H1 (cell line): ENCODE measurements at regions not wholly inside any gene's neighbourhood (a gene's known extent, or its start where the extent isn't known, plus 50 kb on each side); places are given as distances from the start of the nearest gene placed in this dataset.
A peak's percentile ranks its signal among the peaks of the same experiment; 100 is the strongest.

Experiments
- CTCF ChIA-PET: fragments of 300-600 bp; sonication (Branson Sonifier 250); formaldehyde crosslinking; loops from one replicate; lab custom pipeline; 2021; ENCODE audit not compliant: partially characterized antibody; lab: Charles Lee
- POLR2A ChIA-PET: fragments of 300-600 bp; sonication (Branson Sonifier 250); formaldehyde crosslinking; loops from one replicate; lab custom pipeline; 2021; ENCODE audit warnings: inconsistent platforms; ENCODE audit not compliant: partially characterized antibody; lab: Charles Lee
- DNase-seq, 2 experiments: peaks; one replicate each; pipeline versions ENCODE4 v3.0.0 to v3.0.0-alpha.2; 2010 to 2022; ENCODE audit warnings: low spot score in 2 of 2, low read depth in 1 of 2, mixed read lengths in 1 of 2
- FAIRE-seq: peaks from 2 replicates; lab custom pipeline; 2011; peaks lifted over from hg19 to GRCh38; lab: Jason Lieb, UNC
- H2AFZ ChIP-seq: 2 replicates; pipeline ENCODE4 v1.8.1; 2012; ENCODE audit warnings: low read length, inconsistent platforms
- H2AK5ac ChIP-seq: 2 replicates; pipeline ENCODE4 v1.6.1; 2013; ENCODE audit warnings: low read depth, low read length
- H2BK120ac ChIP-seq: replicated peaks from 2 replicates; pipeline ENCODE3; 2013; ENCODE audit warnings: low read depth, low read length, inconsistent platforms
- H2BK12ac ChIP-seq: 2 replicates; pipeline ENCODE4 v1.6.1; 2013; ENCODE audit warnings: low read depth, low read length
- H2BK15ac ChIP-seq: 2 replicates; pipeline ENCODE4 v1.6.1; 2013; ENCODE audit warnings: low read length
- H2BK20ac ChIP-seq: 2 replicates; pipeline ENCODE4 v1.6.1; 2013; ENCODE audit warnings: low read length
- H2BK5ac ChIP-seq: 2 replicates; pipeline ENCODE4 v1.6.1; 2013; ENCODE audit warnings: low read depth, low read length
- H3K14ac ChIP-seq: 2 replicates; pipeline ENCODE4 v1.6.1; 2013; ENCODE audit warnings: inconsistent platforms; ENCODE audit not compliant: insufficient read length
- H3K18ac ChIP-seq: 2 replicates; pipeline ENCODE4 v1.6.1; 2013; ENCODE audit warnings: low read length; ENCODE audit errors: extremely low read depth
- H3K23ac ChIP-seq: 2 replicates; pipeline ENCODE4 v1.6.1; 2013; ENCODE audit warnings: inconsistent platforms; ENCODE audit not compliant: insufficient read length
- H3K23me2 ChIP-seq: 2 replicates; pipeline ENCODE4 v1.6.1; 2013; ENCODE audit warnings: low read depth, low read length
- H3K27ac ChIP-seq: 2 replicates; pipeline ENCODE4 v1.6.1; 2011; ENCODE audit warnings: low read depth, low read length, inconsistent platforms
- H3K27me3 ChIP-seq, 4 experiments: replicated peaks in 1 of 4; 1 replicate in 1 of 4; 2 replicates in 3 of 4; pipeline versions ENCODE4 v1.6.1 to v1.8.1; 2011 to 2013; ENCODE audit warnings: low read length in 3 of 4, mild to moderate bottlenecking in 3 of 4, inconsistent platforms in 2 of 4, mixed read lengths in 2 of 4, moderate library complexity in 1 of 4; ENCODE audit not compliant: control insufficient read depth in 3 of 4, insufficient read depth in 3 of 4; ENCODE audit errors: extremely low read depth in 1 of 4
- H3K36me3 ChIP-seq, 4 experiments: 2 replicates each; pipeline versions ENCODE4 v1.6.1 to v1.8.1; 2011 to 2013; ENCODE audit warnings: mild to moderate bottlenecking in 4 of 4, low read length in 3 of 4, moderate library complexity in 2 of 4, control low read depth in 1 of 4, inconsistent platforms in 1 of 4; ENCODE audit not compliant: insufficient read depth in 4 of 4, control insufficient read depth in 2 of 4
- H3K4ac ChIP-seq: replicated peaks from 2 replicates; pipeline ENCODE3; 2013; ENCODE audit warnings: low read length, low read depth, mixed read lengths, inconsistent platforms; ENCODE audit not compliant: insufficient read length
- H3K4me1 ChIP-seq, 4 experiments: replicated peaks in 1 of 4; 1 replicate in 1 of 4; 2 replicates in 3 of 4; pipeline versions ENCODE4 v1.6.1 to v1.8.1; 2011 to 2013; ENCODE audit warnings: low read length in 3 of 4, inconsistent platforms in 2 of 4, mixed read lengths in 1 of 4; ENCODE audit not compliant: insufficient read depth in 4 of 4, control insufficient read depth in 3 of 4
- H3K4me2 ChIP-seq, 2 experiments: 2 replicates each; pipeline versions ENCODE4 v1.6.1 to v1.8.1; 2011 to 2013; ENCODE audit warnings: low read depth in 2 of 2, low read length in 2 of 2, control low read depth in 1 of 2, inconsistent platforms in 1 of 2, mild to moderate bottlenecking in 1 of 2; ENCODE audit not compliant: insufficient read depth in 1 of 2
- H3K4me3 ChIP-seq, 4 experiments: fragments of 200-600, 300-600 bp in 1 of 4; sonication (generic), shearing (Covaris generic), sonication (Bioruptor Twin) in 1 of 4; 2 replicates each; pipeline versions ENCODE4 v1.5.1 to v1.8.1; 2011 to 2016; ENCODE audit warnings: low read length in 4 of 4, low read depth in 3 of 4, control low read depth in 2 of 4, inconsistent platforms in 2 of 4, mild to moderate bottlenecking in 2 of 4, mixed read lengths in 1 of 4, moderate library complexity in 1 of 4; ENCODE audit not compliant: insufficient read depth in 2 of 4; ENCODE audit errors: extremely low read depth in 1 of 4
- H3K56ac ChIP-seq: replicated peaks from 2 replicates; pipeline ENCODE3; 2013; ENCODE audit warnings: low read depth, mild to moderate bottlenecking, mixed read lengths, low read length, inconsistent platforms; ENCODE audit not compliant: insufficient read length
- H3K79me1 ChIP-seq: 2 replicates; pipeline ENCODE4 v1.6.1; 2013; ENCODE audit warnings: low read depth, low read length, control low read depth
- H3K79me2 ChIP-seq, 2 experiments: 2 replicates each; pipeline versions ENCODE4 v1.6.1 to v1.8.1; 2012 to 2013; ENCODE audit warnings: low read length in 2 of 2, mild to moderate bottlenecking in 2 of 2, inconsistent platforms in 1 of 2; ENCODE audit not compliant: insufficient read depth in 2 of 2, control insufficient read depth in 1 of 2
- H3K9ac ChIP-seq, 4 experiments: replicated peaks in 1 of 4; 1 replicate in 1 of 4; 2 replicates in 3 of 4; pipeline versions ENCODE4 v1.6.1 to v1.8.1; 2011 to 2013; ENCODE audit warnings: low read depth in 3 of 4, low read length in 3 of 4, control low read depth in 2 of 4, mild to moderate bottlenecking in 2 of 4, moderate library complexity in 2 of 4, inconsistent platforms in 1 of 4; ENCODE audit errors: extremely low read depth in 1 of 4
- H3K9me3 ChIP-seq, 2 experiments: 2 replicates each; pipeline versions ENCODE4 v1.6.1 to v1.8.1; 2012 to 2013; ENCODE audit warnings: mild to moderate bottlenecking in 2 of 2, moderate library complexity in 2 of 2, control low read depth in 1 of 2, inconsistent platforms in 1 of 2, low read depth in 1 of 2, low read length in 1 of 2, mixed read lengths in 1 of 2; ENCODE audit not compliant: insufficient read depth in 2 of 2
- H4K20me1 ChIP-seq, 2 experiments: replicated peaks in 1 of 2; 2 replicates each; pipeline versions ENCODE3 to v1.8.1; 2011 to 2013; ENCODE audit warnings: inconsistent platforms in 2 of 2, low read length in 2 of 2, mild to moderate bottlenecking in 1 of 2; ENCODE audit not compliant: insufficient read depth in 2 of 2, control insufficient read depth in 1 of 2
- H4K5ac ChIP-seq: 2 replicates; pipeline ENCODE4 v1.6.1; 2013; ENCODE audit warnings: low read length, low read depth, mixed read lengths, inconsistent platforms; ENCODE audit not compliant: insufficient read length
- H4K8ac ChIP-seq: 2 replicates; pipeline ENCODE4 v1.8.0; 2013; ENCODE audit warnings: mild to moderate bottlenecking, moderate library complexity, low read length, inconsistent platforms; ENCODE audit not compliant: insufficient read depth; ENCODE audit errors: extremely low read depth
- H4K91ac ChIP-seq: replicated peaks from 2 replicates; pipeline ENCODE3; 2013; ENCODE audit warnings: low read length, mixed read lengths, inconsistent platforms; ENCODE audit not compliant: insufficient read length
- SP2 ChIP-seq: IDR thresholded peaks from 2 replicates; pipeline ENCODE4 v1.6.1; 2012; ENCODE audit warnings: mild to moderate bottlenecking, low read length, inconsistent platforms
- TCF12 ChIP-seq: IDR thresholded peaks from 2 replicates; pipeline ENCODE4 v1.6.1; 2011; ENCODE audit warnings: low read depth, mild to moderate bottlenecking, low read length
- WGBS, 2 experiments: shearing (Covaris generic) in 1 of 2; methylation state at CpG; one replicate each; pipeline versions ENCODE4 v1.1.6 to v1.1.7; 2013 to 2015; ENCODE audit warnings: low lambda C conversion rate in 2 of 2, mixed read lengths in 2 of 2, inconsistent platforms in 1 of 2, low coverage in 1 of 2, missing lambda C conversion rate in 1 of 2; ENCODE audit not compliant: insufficient replicate concordance in 2 of 2, insufficient coverage in 1 of 2, insufficient read length in 1 of 2; ENCODE audit errors: extremely low coverage in 1 of 2, missing lambda C conversion rate in 1 of 2; 5-methylcytosine and 5-hydroxymethylcytosine counted together

DNA sequence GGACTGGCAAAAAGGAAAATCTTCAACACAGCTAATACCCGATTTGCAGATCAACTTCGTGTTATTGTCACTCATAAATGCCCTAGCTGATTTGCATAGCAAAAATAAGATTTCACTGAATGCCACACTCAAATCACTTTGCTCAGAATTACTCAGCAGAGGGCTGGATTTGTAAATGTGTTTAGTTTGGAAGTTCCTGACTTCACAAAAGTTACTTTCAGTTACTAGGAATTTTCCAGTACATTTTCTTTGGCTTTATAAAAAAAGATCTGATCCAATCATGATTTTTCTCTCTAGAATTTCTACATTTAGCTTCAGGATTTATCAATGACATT is 433.3 kb upstream of the ID2 start:
- ChIA-PET CTCF (interaction anchor here (1.0 kb wide), 1 partner anchor 289 kb away, joined by 3 read pairs; no protein-coding TSS in a partner anchor), POLR2A (no interaction called here)
- Histone ChIP-seq H2BK5ac (no peak overlapping the region), H3K4ac (no peak overlapping the region), H3K23me2 (no peaks in the 10 kb centered on the region), H2AK5ac (0 out of 2 replicates have a peak overlapping the region, but pooled peaks have one; percentile 34), H3K14ac (no peak overlapping the region), H3K27me3 (no peaks in the 10 kb centered on the region; a peak in 2 of 7 replicates), H4K5ac (no peak overlapping the region), H2BK15ac (no peak overlapping the region), H4K91ac (no peak overlapping the region), H4K20me1 (no peaks in the 10 kb centered on the region), H3K79me2 (no peaks in the 10 kb centered on the region), H3K23ac (no peak overlapping the region), H3K18ac (no peak overlapping the region), H3K36me3 (no peaks in the 10 kb centered on the region), H3K79me1 (no peaks in the 10 kb centered on the region), H3K4me3 (no peak overlapping the region), H3K27ac (no peak overlapping the region), H2BK12ac (no peak overlapping the region), H3K4me2 (no peak overlapping the region), H3K56ac (no peak overlapping the region), H2AFZ (no peak overlapping the region), H2BK20ac (no peak overlapping the region), H3K9ac (no peak overlapping the region), H4K8ac (no peak overlapping the region), H3K9me3 (peaks cover 7 to 25% of the 10 kb centered on the region in 2 experiments), H2BK120ac (no peak overlapping the region), H3K4me1 (0 out of 7 replicates have a peak, but pooled peaks cover 0 to 3% (median 0%) of the 10 kb centered on the region in 4 experiments)
- TF ChIP-seq TCF12 (no peak), SP2 (no peak)
- WGBS, 2 experiments = 89% methylated on average over 2 of the region's 2 CpGs; no CpG with 5 or more reads in 1 of the 2 experiments
- no peak for FAIRE-seq
- DNase-seq = no peak
